PC-3 (cell line): ENCODE measurements at regions not wholly inside any gene's neighbourhood (a gene's known extent, or its start where the extent isn't known, plus 50 kb on each side); places are given as distances from the start of the nearest gene placed in this dataset.

ENCODE experiments used
- EZH2phosphoT487 ChIP-seq: fragments of 300-600 bp; sonication (generic); IDR thresholded peaks from 2 replicates; pipeline ENCODE4 v1.6.1; 2018; ENCODE audit warnings: mild to moderate bottlenecking, antibody characterized with exemption, low read length, borderline replicate concordance
- TF ChIP-seq, protein P1 (sequence below): fragments of 300-600 bp; sonication (generic); conservative IDR thresholded peaks from 2 replicates; pipeline ENCODE4 v1.5.1; 2017; ENCODE audit warnings: antibody characterized with exemption, low read depth, mild to moderate bottlenecking, low read length

DNA sequence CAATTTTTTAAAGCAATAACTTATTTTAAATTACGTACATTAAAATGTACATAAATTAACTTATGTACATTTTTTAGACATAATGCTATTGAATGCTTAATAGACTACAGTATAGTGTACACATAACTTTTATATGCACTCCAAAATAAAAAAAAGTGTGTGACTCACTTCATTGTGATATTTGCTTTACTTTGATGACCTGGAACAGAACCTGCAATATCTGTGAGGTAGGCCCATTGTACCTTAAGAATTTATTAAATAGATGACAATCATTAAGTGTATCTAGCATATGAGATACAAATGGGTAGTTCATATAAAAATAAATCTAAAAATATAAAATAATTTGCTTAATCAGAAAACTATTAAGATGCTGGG is 276.7 kb downstream of the NFKBIZ start:
- TF ChIP-seq, protein P1, sequence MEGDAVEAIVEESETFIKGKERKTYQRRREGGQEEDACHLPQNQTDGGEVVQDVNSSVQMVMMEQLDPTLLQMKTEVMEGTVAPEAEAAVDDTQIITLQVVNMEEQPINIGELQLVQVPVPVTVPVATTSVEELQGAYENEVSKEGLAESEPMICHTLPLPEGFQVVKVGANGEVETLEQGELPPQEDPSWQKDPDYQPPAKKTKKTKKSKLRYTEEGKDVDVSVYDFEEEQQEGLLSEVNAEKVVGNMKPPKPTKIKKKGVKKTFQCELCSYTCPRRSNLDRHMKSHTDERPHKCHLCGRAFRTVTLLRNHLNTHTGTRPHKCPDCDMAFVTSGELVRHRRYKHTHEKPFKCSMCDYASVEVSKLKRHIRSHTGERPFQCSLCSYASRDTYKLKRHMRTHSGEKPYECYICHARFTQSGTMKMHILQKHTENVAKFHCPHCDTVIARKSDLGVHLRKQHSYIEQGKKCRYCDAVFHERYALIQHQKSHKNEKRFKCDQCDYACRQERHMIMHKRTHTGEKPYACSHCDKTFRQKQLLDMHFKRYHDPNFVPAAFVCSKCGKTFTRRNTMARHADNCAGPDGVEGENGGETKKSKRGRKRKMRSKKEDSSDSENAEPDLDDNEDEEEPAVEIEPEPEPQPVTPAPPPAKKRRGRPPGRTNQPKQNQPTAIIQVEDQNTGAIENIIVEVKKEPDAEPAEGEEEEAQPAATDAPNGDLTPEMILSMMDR: no peak
- no peak for TF ChIP-seq EZH2phosphoT487
